ENCODE measurements at regions not wholly inside any gene's neighbourhood (a gene's known extent, or its start where the extent isn't known, plus 50 kb on each side); places are given as distances from the start of the nearest gene placed in this dataset.

GRCh38 chr18:39753178-39753577, 2187.6 kb upstream of the CELF4 start:
- no peak for DNase-seq

GRCh38 chr18:39752351-39752750, 2186.8 kb upstream of the CELF4 start:
- DNase-seq = no peak

DNA sequence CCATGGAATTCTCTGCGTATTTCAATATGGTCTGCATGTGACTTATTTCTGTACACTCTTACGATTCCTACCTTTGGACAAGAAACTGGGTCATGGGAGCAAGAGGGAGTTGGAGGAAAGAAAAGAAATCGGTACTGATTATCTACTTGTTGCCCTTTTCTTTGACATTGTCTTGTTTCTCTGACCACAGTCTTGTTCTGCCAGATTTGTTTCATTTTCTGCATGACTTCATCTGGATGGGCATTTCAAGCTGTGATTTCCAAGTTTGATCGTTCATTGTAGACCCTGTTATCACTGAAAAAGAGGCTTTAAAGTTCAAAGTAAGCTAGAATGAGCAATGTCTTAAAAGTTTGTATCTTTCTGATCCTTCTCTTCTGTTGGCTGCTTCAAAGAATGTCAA, 2186.3 kb upstream of the CELF4 start:
- no peak for DNase-seq

DNA sequence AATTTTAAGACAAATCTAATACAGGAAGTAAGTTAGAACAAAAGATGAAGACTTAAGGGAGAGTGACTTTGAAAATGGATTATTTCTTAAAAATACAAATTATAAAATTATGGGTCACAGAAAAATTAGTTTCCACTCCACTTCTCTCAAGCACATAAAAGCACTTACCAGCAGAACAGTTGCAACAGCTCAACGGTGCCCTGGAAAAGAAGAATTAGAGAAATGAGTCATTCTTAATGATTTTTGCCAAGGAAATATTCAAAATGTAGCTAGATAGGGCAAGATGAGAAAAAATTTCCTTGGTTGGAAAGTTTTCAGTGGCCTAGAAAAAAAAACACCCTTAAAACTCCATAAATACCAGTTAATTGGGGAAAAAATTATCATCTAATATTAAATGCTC, 2185.6 kb upstream of the CELF4 start:
- no peak for DNase-seq

- DNase-seq = no peak
Observed at GRCh38 chr18:39749154-39749553, 2183.6 kb upstream of the CELF4 start.

DNA sequence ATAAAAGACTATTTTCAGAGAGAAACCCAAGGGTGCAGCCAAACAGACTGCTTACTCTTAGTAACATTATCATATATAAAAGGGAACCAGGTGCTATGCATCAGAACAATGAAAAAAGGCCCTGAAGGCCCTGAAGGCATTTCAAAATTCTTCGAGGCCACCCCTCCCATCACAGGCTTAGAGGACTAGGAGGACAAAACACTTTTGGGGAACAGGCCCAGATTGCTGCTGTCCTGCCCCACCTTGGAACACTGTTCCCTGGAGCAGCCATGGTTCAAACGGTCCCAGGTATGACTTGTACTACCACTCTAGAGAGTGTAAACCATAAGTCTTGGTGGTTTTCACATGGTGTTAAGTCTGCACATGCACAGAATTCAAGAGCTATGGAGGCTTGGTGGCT, 2183.1 kb upstream of the CELF4 start:
- DNase-seq = no peak

DNA sequence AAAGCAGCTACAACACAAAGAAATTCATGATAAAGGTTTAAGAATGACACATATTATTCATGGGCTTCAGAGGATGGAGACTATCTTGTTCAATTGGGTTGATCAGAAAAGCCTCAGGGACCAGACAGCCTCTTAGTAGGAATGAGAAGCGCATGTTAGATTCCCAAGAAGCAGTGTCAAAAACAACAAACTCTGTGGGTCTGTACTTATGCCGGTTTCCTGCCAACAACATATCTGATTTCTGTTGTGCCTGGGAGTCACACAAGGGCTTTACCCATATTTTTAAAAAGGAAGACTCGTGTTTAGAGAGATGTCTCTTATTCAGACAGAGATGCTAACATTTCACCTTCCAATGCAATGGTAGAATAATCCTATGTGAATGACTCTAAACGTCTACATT, 2180.6 kb upstream of the CELF4 start:
- no peak for DNase-seq

DNA sequence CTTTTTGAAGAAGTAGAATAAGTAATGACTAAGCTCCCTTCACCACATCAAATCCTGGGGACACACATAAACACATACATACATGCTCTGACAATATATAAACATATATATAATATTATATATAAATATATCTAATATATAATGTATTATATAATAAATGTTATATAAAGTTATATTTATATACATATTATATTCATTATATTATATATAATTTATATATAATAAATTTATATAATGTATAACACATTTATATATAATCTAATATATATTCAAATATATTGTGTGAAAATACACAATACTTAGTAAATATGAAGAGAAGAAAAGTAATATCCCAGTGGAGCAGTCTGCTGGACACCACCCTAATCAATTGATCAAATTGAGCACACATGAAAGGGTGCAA, 2177.9 kb upstream of the CELF4 start:
- DNase-seq = no peak

DNA sequence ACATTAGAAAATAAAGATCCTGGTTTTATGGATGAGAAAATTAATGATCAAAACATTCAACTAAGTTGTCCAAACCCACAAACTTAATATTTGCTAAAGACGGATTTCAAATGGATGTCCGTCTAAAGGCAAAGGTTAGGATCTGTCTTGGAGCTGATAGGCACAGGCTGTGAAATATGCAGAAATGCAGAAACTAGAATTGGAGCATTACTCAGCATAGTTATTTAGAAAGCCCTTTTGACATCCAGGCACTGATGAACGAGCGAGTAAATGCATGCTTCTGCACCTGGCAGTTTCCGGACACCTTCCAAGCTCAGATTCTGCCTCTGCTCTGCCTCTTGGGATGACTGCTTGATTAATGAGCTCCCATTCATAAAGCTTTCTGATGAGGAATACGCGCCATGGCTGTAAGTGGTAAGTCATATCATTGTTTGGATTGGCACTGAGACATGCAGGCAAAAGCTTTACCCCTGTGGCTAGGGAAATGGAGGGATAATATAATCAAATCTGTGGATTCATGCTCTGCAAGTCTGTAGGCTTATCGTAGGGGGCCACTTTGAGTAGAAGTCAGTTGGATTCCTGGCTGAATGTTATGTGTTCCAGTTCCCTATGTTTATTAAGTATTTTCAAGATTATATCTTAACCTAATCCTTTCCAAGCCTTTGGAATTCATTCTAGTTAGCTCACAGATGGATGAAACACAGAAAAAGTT, 2176.3 kb upstream of the CELF4 start:
- no peak for DNase-seq

DNA sequence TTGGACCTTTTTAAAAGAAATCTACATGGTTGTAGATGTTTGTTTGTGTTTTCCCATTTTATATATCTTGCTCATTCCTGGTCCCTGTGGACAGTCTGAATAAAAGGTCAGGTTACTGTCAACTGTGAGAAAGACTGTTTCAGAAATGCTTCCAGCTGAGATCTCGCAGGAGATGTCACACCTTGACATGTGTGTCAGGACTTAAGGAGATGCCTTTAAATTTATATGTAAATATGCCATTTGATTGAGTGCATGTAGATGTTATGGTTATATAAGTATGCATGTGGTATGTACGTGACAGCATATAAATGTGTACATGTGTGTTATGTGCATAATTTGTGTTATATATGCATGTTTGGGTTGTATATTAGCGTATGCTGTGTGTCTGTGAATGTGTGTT, 2172.3 kb upstream of the CELF4 start:
- DNase-seq = no peak

DNA sequence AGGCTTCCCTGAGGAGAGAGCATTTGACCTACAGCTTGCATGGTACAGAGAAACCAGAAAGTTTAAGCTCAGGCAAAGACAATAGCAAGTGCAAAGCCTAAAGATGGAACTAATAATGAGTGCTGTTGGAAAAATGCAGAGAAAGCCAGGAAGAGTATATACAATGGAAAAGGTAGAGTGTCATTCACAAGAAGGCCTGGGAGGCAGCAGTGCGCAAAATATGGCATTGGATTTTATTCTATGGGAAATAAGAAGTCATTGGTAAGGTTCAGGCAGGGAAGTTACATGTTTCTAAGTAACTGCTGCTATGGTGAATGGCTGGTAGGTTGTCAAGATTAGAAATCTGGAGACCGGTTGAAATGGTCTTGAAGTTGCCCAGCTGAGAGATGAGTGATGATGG, 2167.3 kb upstream of the CELF4 start:
- no peak for DNase-seq

DNA sequence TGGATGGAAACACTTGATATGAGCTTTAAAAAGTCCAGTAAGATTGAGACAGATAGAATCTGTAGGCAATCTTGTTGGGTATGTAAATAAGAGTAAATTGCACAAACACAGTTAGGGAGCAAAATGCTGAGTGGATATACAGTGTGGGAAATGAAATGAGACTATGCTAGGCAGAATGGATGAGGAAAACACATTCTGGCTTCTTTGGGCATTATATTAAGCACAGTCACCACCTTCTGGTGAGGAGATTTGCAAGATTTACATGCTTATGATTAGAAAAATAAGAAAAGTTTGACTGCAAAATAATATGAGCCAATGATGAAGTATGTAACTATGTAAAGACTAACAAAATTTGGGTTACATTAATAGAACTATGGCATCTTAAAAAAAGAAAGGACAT, 2165.0 kb upstream of the CELF4 start:
- DNase-seq = no peak

GRCh38 chr18:39724652-39725051, 2159.1 kb upstream of the CELF4 start:
- no peak for DNase-seq

GRCh38 chr18:39721712-39722111, 2156.1 kb upstream of the CELF4 start:
- no peak for DNase-seq

- DNase-seq = no peak
Observed at GRCh38 chr18:39713961-39714360, 2148.4 kb upstream of the CELF4 start.

- no peak for DNase-seq
Observed at GRCh38 chr18:39711701-39712100, 2146.1 kb upstream of the CELF4 start.

GRCh38 chr18:39705362-39705761, 2139.8 kb upstream of the CELF4 start:
- no peak for DNase-seq

- DNase-seq = no peak
Observed at GRCh38 chr18:39702888-39703287, 2137.3 kb upstream of the CELF4 start.

- DNase-seq = no peak
Observed at GRCh38 chr18:39701839-39702238, 2136.2 kb upstream of the CELF4 start.

DNA sequence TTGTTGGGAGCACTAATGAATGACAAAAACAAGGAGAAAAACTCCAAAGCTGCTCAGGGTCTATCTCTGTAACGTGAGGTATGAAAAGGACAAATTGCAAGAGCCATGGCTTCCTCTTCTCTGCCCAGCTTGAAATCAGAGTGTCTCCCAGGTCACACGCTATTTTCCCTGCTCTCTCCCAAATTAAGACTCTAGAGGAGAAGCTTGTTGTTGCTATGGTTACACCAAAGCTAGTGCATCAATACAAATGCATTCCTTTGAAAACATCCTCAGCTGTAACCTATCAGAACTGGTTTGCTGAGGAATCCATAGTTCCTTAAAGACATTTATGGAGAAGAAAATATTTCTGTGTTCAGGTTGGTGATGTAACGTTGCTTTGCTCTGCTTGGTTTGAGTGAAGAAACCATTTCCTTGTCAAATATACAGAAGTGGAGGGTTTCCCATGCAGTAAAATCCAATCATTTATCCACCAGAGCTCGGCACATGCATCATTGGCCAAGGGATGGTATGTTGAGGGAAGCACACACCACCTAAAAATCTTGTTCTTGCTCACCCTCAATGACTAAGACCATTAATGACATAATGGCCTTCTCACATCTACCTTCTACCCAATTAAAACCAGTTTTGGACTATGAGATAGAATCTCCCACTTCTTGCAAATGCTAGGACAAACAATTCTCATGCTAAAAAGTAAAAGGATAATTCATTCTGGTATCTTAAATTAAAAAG, 2135.6 kb upstream of the CELF4 start:
- no peak for DNase-seq

DNA sequence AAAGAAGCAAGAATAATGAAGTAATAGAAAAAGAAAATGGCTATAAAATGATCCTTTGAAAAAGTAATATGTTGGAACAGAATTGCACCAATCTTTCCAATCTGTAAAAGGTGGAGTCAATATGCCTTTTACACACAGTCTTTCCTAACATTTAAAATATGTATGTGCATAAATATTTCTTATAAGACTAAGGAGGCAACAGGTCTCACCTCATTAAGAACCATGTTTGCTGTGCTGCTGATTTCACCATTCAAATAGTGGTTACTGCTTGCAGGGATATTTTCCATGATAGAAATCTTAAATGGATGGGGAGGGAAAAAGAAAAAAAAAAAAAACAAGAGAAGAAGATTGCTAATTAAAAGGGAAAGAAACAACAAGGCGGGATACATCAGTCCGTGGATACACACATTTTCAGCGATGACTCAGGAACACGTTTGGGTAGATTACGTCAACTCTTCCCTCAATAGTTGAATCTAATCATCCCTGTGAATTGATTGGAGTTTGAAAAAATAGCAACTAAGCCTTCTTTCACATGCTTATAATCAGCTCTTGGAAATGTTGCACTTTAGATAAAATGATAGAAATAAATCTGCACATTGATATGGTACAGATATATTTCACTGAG, 2133.9 kb upstream of the CELF4 start:
- no peak for DNase-seq

GRCh38 chr18:39698436-39698835, 2132.8 kb upstream of the CELF4 start:
- DNase-seq = no peak

DNA sequence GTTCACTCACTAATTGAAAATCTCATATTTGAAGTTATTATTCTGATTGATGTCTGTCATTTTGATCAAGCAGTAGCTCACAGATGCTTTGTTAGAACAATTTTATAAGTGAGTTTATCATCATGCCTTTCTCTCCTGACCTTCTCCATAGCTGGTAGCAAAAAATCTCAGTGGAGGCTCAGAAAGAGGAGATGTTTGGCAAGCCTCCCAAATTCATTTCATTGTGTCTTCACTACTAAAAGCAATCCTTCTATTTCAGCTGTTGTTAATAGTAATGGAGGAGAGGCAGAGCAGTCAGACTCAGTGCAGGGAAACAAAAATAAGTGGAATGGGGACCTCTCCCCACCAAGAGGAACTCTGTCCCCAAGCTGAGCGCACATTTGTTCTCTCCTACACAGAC, 2127.8 kb upstream of the CELF4 start:
- no peak for DNase-seq

DNA sequence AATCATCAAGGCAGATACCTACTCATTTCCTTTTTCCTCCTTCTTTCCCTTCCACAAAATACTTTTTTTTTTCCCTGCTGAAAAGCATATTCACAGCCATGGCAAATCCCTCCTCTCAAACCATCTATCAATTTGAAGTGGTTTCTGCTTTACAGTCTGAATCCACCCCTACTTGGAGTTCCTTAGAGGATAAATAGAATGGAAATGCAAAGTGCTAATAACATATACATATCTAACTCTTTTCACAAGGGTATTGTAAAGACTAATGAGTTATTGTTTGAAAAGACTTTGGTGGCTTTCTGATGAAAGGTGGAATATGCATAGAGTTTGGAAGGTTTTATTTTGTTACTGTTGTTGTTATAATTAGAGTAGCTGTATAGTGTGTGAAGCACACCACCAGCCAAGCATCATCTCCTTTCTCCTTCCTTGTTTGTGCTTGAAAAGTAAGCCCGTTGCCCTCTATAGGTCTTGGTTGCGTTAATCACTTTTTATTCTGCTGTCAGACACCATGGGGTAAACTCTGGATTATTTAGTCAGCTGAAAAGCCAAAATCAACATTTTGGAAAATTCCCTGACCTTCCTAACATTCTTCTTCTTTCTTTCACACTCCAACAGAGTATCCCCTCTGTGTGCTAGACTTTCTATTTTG, 2126.9 kb upstream of the CELF4 start:
- DNase-seq = no peak
